Astrocyte of the cerebellum (primary cell): ENCODE measurements at regions not wholly inside any gene's neighbourhood (a gene's known extent, or its start where the extent isn't known, plus 50 kb on each side); places are given as distances from the start of the nearest gene placed in this dataset.
A peak's percentile ranks its signal among the peaks of the same experiment; 100 is the strongest.

ENCODE experiments used
- DNase-seq: peaks from one replicate; pipeline ENCODE4 v3.0.0-alpha.2; 2011; ENCODE audit warnings: low read depth
- H3K4me3 ChIP-seq: 2 replicates; pipeline ENCODE4 v1.5.1; 2011; ENCODE audit warnings: mild to moderate bottlenecking, low read depth, low read length, moderate library complexity
- in situ Hi-C: cut with HindIII; loops from 2 replicates; pipeline ENCODE4 v1.10.0; 2017; ENCODE audit warnings: low sequenced_read_pairs
- TF ChIP-seq, protein P1 (sequence below): IDR thresholded peaks from 2 replicates; pipeline ENCODE4 v1.5.1; 2012; ENCODE audit warnings: low read length, low read depth, moderate library complexity, mild to moderate bottlenecking; ENCODE audit errors: missing control alignments

DNA sequence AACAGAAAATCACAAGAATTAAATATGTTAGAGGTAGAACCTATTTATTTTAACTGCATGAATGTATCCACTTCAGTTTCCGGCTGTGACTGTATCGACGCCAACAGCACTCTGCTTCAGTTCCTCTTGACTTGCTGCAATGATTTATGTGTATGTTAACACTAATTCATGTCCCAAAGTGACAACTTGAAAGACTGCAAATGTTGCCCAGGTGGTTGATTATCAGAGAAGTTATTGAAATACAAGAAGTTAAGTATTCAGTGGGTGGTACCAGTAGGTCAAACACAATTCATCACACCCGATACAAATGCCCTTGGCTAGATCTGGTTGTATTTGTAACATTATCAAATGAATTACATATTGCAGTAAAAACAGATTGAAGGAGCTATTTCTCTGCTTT lies 622.7 kb upstream of the CDH18 start:
- in situ Hi-C loops = no loop called here
- no peak for DNase-seq
- TF ChIP-seq, protein P1, sequence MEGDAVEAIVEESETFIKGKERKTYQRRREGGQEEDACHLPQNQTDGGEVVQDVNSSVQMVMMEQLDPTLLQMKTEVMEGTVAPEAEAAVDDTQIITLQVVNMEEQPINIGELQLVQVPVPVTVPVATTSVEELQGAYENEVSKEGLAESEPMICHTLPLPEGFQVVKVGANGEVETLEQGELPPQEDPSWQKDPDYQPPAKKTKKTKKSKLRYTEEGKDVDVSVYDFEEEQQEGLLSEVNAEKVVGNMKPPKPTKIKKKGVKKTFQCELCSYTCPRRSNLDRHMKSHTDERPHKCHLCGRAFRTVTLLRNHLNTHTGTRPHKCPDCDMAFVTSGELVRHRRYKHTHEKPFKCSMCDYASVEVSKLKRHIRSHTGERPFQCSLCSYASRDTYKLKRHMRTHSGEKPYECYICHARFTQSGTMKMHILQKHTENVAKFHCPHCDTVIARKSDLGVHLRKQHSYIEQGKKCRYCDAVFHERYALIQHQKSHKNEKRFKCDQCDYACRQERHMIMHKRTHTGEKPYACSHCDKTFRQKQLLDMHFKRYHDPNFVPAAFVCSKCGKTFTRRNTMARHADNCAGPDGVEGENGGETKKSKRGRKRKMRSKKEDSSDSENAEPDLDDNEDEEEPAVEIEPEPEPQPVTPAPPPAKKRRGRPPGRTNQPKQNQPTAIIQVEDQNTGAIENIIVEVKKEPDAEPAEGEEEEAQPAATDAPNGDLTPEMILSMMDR = no peak
- no peak overlapping the region for H3K4me3 ChIP-seq

DNA sequence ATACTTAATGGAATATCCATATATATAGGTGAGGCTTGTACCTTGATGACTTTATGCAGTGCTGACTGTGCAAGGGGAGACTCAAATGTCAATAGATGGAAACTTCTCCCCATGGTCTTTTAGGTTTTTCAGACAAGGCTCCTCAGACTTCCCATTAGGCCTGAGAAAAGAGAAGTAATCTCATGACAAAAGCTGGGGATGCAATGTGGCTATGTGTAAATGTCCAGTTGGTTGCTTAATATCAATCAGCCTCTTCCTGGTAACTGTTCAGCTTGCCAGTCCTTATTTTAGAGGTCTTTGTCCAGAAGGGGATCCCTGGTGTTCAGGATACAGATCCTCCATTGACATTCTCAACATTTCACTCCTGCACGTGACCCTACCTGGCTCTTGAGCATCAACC lies 621.1 kb upstream of the CDH18 start:
- in situ Hi-C loops = no loop called here
- DNase-seq = no peak
- no peak overlapping the region for H3K4me3 ChIP-seq
- TF ChIP-seq, protein P1 = no peak

DNA sequence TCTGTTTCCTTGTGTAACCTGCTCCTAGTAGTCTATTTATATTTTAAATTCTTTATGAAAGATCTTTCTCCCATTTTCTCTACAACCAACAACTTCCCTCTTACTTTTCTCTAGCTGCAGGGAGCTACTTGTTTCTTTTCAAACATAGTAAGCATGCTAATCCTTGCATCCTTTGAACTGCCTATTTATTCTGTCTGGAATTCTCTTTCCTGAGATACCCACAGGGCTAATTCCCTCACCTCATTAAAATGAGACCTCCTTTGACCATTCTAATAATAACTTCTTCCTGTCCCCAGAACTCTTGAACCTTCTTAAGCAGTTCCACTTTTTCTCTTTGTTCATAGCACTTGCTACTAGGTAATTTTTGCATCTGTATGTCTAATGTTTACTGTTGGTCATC lies 620.6 kb upstream of the CDH18 start:
- TF ChIP-seq, protein P1 = no peak
- no peak for DNase-seq
- in situ Hi-C loops = no loop called here
- H3K4me3 ChIP-seq = no peak overlapping the region

DNA sequence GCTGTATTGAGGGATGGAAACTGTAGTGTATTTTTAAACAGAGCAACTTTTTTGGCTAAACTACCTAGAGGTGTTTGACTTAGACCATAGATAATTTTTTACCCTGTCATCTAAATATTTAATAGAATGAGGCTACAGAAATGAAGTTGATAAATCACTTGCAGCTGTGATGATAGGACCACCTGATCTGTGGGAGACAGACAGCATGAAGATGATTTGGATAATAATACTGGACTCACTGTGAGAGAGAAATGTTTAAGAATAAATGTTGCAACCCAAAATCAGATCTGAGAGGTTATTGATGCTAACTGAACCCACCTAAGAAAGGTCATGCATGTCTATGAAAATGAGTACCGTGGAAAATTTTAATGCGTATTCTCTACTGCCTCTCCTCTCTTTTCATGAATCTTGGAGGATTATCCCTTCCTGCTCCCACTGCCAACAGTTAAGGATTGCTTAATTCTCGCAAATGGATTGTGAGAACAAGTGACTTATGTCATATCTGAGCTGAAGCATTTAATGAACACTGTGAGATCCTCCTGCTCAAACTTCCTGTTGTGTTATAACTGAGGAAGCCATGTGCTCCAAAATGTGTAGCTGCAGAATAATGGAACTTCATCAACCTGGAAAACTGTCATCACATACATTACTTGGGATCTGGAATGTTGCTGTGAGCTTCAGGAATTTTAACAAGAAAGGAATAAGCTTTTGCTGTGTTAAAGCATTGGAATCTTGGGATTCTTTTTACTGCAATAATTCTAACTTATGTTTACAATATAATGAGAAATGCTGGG lies 617.9 kb upstream of the CDH18 start:
- in situ Hi-C loops = no loop called here
- DNase-seq = no peak
- H3K4me3 ChIP-seq = no peak overlapping the region
- TF ChIP-seq, protein P1 = no peak

DNA sequence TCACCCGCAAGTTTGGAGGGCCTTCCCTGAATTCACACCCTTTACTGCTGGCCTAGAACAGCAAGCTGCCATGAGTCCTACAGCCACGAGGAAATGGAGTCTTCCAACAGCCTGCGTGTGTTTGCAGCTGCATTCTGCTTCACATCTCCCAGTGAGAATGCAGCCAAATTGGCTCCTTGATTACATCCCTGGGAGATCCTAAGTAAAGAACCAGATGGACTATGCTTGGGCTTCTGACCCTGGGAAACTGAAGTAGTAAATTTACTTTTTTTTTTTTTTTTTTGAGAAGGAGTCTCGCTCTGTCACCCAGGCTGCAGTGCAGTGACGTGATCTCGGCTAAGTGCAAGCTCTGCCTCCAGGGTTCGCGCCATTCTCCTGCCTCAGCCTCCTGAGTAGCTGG lies 617.0 kb upstream of the CDH18 start:
- no peak overlapping the region for H3K4me3 ChIP-seq
- TF ChIP-seq, protein P1 = no peak
- in situ Hi-C loops = no loop called here
- no peak for DNase-seq

DNA sequence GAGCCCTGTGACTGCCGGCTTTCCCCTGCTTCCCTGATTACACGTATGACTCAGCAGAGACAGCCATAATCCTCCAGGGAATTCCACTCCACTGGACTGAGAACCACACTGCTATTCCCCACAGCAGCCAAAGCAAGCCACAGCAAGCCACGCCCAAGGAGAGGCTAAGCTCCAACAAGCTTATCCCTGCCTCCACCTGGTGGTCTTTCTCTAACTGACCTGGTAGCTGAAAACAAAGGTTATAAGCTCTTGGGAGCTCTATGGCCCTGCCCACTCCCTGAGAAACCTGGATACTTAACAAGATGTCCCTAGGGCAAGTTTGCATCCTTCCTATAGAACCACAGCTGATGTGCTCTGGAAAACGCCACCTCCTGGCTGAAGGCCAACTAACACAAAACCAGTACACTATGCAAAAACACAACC lies 613.7 kb upstream of the CDH18 start:
- in situ Hi-C loops = no loop called here

More for the DNA sequence above, 613.7 kb upstream of the CDH18 start:
- TF ChIP-seq, protein P1 = no peak
- H3K4me3 ChIP-seq = no peak overlapping the region
- DNase-seq = peak; percentile 13
